ENCODE measurements at regions not wholly inside any gene's neighbourhood (a gene's known extent, or its start where the extent isn't known, plus 50 kb on each side); places are given as distances from the start of the nearest gene placed in this dataset. TPM values are rescaled to one million over a fixed set of nuclear protein-coding genes. Genes with fewer than 3 reads are reported as not detected.

- 77 to 80% methylated on average over 9 of the region's 9 CpGs for WGBS, 2 donors
- Histone ChIP-seq H3K27me3 (no peaks in the 10 kb centered on the region), H3K27ac (no peak overlapping the region), H3K36me3 (no peaks in the 10 kb centered on the region), H3K4me3 (replicated peaks in 1 of 3) (no peak overlapping the region), H3K4me1 (no peaks in the 10 kb centered on the region), H3K9me3 (no peaks in the 10 kb centered on the region)
- no peak for DNase-seq
- TF ChIP-seq POLR2A (IDR thresholded peaks at IDR 0.05) = no peak
- TF ChIP-seq, protein P1, sequence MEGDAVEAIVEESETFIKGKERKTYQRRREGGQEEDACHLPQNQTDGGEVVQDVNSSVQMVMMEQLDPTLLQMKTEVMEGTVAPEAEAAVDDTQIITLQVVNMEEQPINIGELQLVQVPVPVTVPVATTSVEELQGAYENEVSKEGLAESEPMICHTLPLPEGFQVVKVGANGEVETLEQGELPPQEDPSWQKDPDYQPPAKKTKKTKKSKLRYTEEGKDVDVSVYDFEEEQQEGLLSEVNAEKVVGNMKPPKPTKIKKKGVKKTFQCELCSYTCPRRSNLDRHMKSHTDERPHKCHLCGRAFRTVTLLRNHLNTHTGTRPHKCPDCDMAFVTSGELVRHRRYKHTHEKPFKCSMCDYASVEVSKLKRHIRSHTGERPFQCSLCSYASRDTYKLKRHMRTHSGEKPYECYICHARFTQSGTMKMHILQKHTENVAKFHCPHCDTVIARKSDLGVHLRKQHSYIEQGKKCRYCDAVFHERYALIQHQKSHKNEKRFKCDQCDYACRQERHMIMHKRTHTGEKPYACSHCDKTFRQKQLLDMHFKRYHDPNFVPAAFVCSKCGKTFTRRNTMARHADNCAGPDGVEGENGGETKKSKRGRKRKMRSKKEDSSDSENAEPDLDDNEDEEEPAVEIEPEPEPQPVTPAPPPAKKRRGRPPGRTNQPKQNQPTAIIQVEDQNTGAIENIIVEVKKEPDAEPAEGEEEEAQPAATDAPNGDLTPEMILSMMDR (IDR thresholded peaks at IDR 0.05) = no peak
- intact Hi-C loops (cut with DNase I) = no loop called here
These were observed 54.8 kb upstream of the C14orf180 start for GRCh38 chr14:104524726-104525125.

GRCh38 chr14:104526723-104527645 is 52.6 kb upstream of the C14orf180 start:
- H3K27ac ChIP-seq = no peak overlapping the region
- H3K4me1 ChIP-seq = no peaks in the 10 kb centered on the region
- H3K4me3 ChIP-seq (replicated peaks in 1 of 3) = no peak overlapping the region
- 53 to 66% methylated on average over 5 of the region's 5 CpGs for WGBS, 2 donors
- no peak for DNase-seq
- TF ChIP-seq POLR2A (IDR thresholded peaks at IDR 0.05) = no peak
- TF ChIP-seq, protein P1 (IDR thresholded peaks at IDR 0.05) = no peak
- intact Hi-C loops (cut with DNase I) = no loop called here
- no peaks in the 10 kb centered on the region for H3K27me3 ChIP-seq
- H3K9me3 ChIP-seq = no peaks in the 10 kb centered on the region
- H3K36me3 ChIP-seq = no peaks in the 10 kb centered on the region

DNA sequence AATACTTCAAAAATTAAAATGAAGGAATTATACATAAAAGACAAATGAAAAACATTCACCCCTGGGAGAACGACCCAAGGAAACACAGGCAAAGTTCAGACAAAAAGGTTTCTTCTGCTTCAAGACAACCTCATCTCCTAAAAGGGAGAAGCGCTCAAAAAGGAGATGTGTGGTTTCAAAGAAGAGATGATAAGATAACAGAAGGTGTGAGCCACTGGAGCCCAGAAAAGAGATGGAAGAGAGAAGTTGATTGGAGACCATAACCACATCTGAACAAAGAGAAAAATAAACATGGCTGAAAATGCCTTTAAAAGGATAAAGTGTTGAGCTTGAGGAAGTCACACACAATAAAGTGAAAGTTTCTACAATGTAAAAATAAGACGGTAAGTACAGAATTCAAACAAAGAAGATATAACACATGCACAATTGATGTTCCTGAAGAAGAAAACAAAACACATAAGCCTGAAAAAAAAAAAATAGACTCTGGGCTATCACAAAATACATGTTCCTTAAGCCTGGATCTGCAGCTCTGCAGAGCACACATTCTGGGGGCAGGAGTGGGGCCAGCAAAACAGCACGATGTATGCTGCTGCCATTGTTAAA is 51.6 kb upstream of the C14orf180 start:
- no peak overlapping the region for H3K27ac ChIP-seq
- 84 to 94% methylated on average over 4 of the region's 4 CpGs for WGBS, 2 donors
- intact Hi-C loops (cut with DNase I) = no loop called here
- no peaks in the 10 kb centered on the region for H3K9me3 ChIP-seq
- TF ChIP-seq, protein P1 (IDR thresholded peaks at IDR 0.05) = no peak
- TF ChIP-seq POLR2A (IDR thresholded peaks at IDR 0.05) = no peak
- DNase-seq = no peak
- H3K36me3 ChIP-seq = no peaks in the 10 kb centered on the region
- no peaks in the 10 kb centered on the region for H3K27me3 ChIP-seq
- no peak overlapping the region for H3K4me3 ChIP-seq (replicated peaks in 1 of 3)
- H3K4me1 ChIP-seq = no peaks in the 10 kb centered on the region

DNA sequence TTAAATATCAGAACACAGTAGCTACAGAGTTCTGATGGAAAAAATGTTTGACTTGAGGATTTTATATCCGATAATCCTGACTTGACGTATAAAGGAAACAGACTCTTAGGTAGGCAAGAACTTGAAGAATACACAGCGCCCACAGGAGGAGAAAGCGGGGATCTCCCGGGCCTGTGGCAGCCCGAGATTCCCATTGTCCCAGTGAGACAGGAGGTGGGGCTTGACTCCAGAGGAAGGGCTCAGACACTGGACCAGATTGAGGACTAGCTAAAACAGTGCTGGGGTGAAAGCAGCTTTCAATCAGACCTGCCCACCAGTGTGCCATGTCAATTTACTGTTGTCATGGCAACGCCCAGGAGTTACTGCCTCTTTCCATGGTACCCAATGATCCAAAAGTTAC is 51.1 kb upstream of the C14orf180 start:
- DNase-seq = no peak
- Histone ChIP-seq H3K4me1 (no peaks in the 10 kb centered on the region), H3K9me3 (no peaks in the 10 kb centered on the region), H3K4me3 (replicated peaks in 1 of 3) (no peak overlapping the region), H3K27ac (no peak overlapping the region), H3K27me3 (no peaks in the 10 kb centered on the region), H3K36me3 (no peaks in the 10 kb centered on the region)
- TF ChIP-seq, protein P1 (IDR thresholded peaks at IDR 0.05) = no peak
- no peak for TF ChIP-seq POLR2A (IDR thresholded peaks at IDR 0.05)
- WGBS, 2 donors = 90 to 91% methylated on average over 7 of the region's 7 CpGs
- intact Hi-C loops (cut with DNase I) = no loop called here

Small RNAs in the stretch of these regions (small RNA-seq; reads per million reads assigned to genes)
- gene RNU6-684P = not detected
